IMR-90 (cell line): ENCODE measurements at regions not wholly inside any gene's neighbourhood (a gene's known extent, or its start where the extent isn't known, plus 50 kb on each side); places are given as distances from the start of the nearest gene placed in this dataset.

Source experiments
- ATAC-seq: fragments of 200-7000 bp; cut with Tn5 transposase; 2 replicates; pipeline ENCODE4 v1.9.1; 2020; ENCODE audit warnings: low read depth, mild to moderate bottlenecking, moderate library complexity
- BruUV-seq: library from RNA; stranded (reverse); fragments of 400-500 nt; replicated peaks from 2 replicates; lab custom pipeline; 2021; lab: Mats Ljungman, UMichigan
- CTCF ChIA-PET: fragments of 300-600 bp; formaldehyde crosslinking; extraction: SDS; loops from one replicate; lab custom pipeline; 2021; ENCODE audit warnings: antibody characterized with exemption; lab: Yijun Ruan, JAX
- POLR2A ChIA-PET: fragments of 300-600 bp; sonication (Branson Sonifier 250); formaldehyde crosslinking; loops from one replicate; lab custom pipeline; 2022; ENCODE audit warnings: antibody characterized with exemption; ENCODE audit not compliant: unreplicated experiment; lab: Charles Lee
- DNase-seq: peaks from one replicate; pipeline ENCODE4 v3.0.0; 2013
- H2AFZ ChIP-seq: replicated peaks from 2 replicates; pipeline ENCODE3; 2013; ENCODE audit warnings: low read length, mild to moderate bottlenecking; ENCODE audit not compliant: poor library complexity
- H2AK5ac ChIP-seq: 2 replicates; pipeline ENCODE4 v1.6.1; 2013; ENCODE audit warnings: low read depth, low read length, inconsistent platforms
- H2AK9ac ChIP-seq: replicated peaks from 2 replicates; pipeline ENCODE3; 2013; ENCODE audit warnings: mild to moderate bottlenecking, low read depth, low read length, moderate library complexity; ENCODE audit not compliant: poor library complexity
- H2BK120ac ChIP-seq: 2 replicates; pipeline ENCODE4 v1.6.1; 2013; ENCODE audit warnings: low read depth, low read length, inconsistent platforms
- H2BK15ac ChIP-seq: 3 replicates; pipeline ENCODE4 v1.6.1; 2013; ENCODE audit warnings: low read depth, low read length, inconsistent platforms
- H2BK20ac ChIP-seq: 2 replicates; pipeline ENCODE4 v1.6.1; 2013; ENCODE audit warnings: low read depth, mild to moderate bottlenecking, inconsistent platforms, low read length, moderate library complexity
- H2BK5ac ChIP-seq: 2 replicates; pipeline ENCODE4 v1.6.1; 2013; ENCODE audit warnings: mild to moderate bottlenecking, low read depth, low read length, inconsistent platforms; ENCODE audit not compliant: poor library complexity, severe bottlenecking
- H3K14ac ChIP-seq: replicated peaks from 2 replicates; pipeline ENCODE4 v1.6.1; 2013; ENCODE audit warnings: low read depth, low read length, inconsistent platforms
- H3K18ac ChIP-seq: 2 replicates; pipeline ENCODE4 v1.6.1; 2013; ENCODE audit warnings: low read depth, low read length, control low read depth
- H3K23ac ChIP-seq: 2 replicates; pipeline ENCODE4 v1.6.1; 2013; ENCODE audit warnings: low read depth, low read length, inconsistent platforms
- H3K27ac ChIP-seq: 2 replicates; pipeline ENCODE4 v1.5.1; 2013; ENCODE audit warnings: mild to moderate bottlenecking, control low read depth, low read length; ENCODE audit not compliant: insufficient read depth
- H3K27me3 ChIP-seq: 2 replicates; pipeline ENCODE4 v1.6.1; 2013; ENCODE audit warnings: low read length; ENCODE audit not compliant: control insufficient read depth, insufficient read depth
- H3K36me3 ChIP-seq: 2 replicates; pipeline ENCODE4 v1.6.1; 2013; ENCODE audit warnings: low read length, mixed read lengths; ENCODE audit not compliant: control insufficient read depth, insufficient read depth
- H3K4ac ChIP-seq: 2 replicates; pipeline ENCODE4 v1.6.1; 2013; ENCODE audit warnings: low read depth, low read length, inconsistent platforms
- H3K4me1 ChIP-seq: 2 replicates; pipeline ENCODE4 v1.6.1; 2013; ENCODE audit warnings: low read length, mixed read lengths; ENCODE audit not compliant: control insufficient read depth, insufficient read depth
- H3K4me2 ChIP-seq: 2 replicates; pipeline ENCODE4 v1.6.1; 2013; ENCODE audit warnings: low read depth, mild to moderate bottlenecking, control low read depth, low read length, moderate library complexity
- H3K4me3 ChIP-seq: 2 replicates; pipeline ENCODE4 v1.5.1; 2013; ENCODE audit warnings: low read depth, mild to moderate bottlenecking, control low read depth, low read length, moderate library complexity; ENCODE audit not compliant: insufficient read depth
- H3K56ac ChIP-seq: 2 replicates; pipeline ENCODE4 v1.6.1; 2013; ENCODE audit warnings: low read length, inconsistent platforms; ENCODE audit not compliant: insufficient read depth; ENCODE audit errors: extremely low read depth
- H3K79me1 ChIP-seq, 2 experiments: 2 replicates each; pipeline ENCODE4 v1.6.1; 2013; ENCODE audit warnings: low read length in 2 of 2, inconsistent platforms in 1 of 2, low read depth in 1 of 2
- H3K9ac ChIP-seq: 2 replicates; pipeline ENCODE4 v1.6.1; 2013; ENCODE audit warnings: low read depth, low read length, control low read depth
- H3K9me1 ChIP-seq: 2 replicates; pipeline ENCODE4 v1.6.1; 2013; ENCODE audit warnings: low read length, inconsistent platforms; ENCODE audit not compliant: insufficient read depth
- H3K9me3 ChIP-seq: 2 replicates; pipeline ENCODE4 v1.6.1; 2013; ENCODE audit warnings: low read length; ENCODE audit not compliant: control insufficient read depth, insufficient read depth
- H4K20me1 ChIP-seq: 2 replicates; pipeline ENCODE4 v1.6.1; 2013; ENCODE audit warnings: low read length, inconsistent platforms; ENCODE audit not compliant: insufficient read depth
- H4K5ac ChIP-seq: 2 replicates; pipeline ENCODE4 v1.6.1; 2013; ENCODE audit warnings: mild to moderate bottlenecking, low read depth, low read length, control low read depth
- H4K8ac ChIP-seq, 2 experiments: 2 replicates each; pipeline ENCODE4 v1.6.1; 2013; ENCODE audit warnings: low read depth in 2 of 2, low read length in 2 of 2, control low read depth in 1 of 2, inconsistent platforms in 1 of 2
- H4K91ac ChIP-seq: 2 replicates; pipeline ENCODE4 v1.6.1; 2013; ENCODE audit warnings: low read depth, low read length, inconsistent platforms; ENCODE audit not compliant: insufficient read depth
- BHLHE40 ChIP-seq: fragments of 150-350 bp; IDR thresholded peaks from 2 replicates; pipeline ENCODE4 v1.6.1; 2016; ENCODE audit warnings: mild to moderate bottlenecking, low read depth, low read length
- RAD21 ChIP-seq: IDR thresholded peaks from 2 replicates; pipeline ENCODE4 v1.6.1; 2012; ENCODE audit warnings: low read length, improper control_type of control experiment
- WGBS, 2 experiments: methylation state at CpG; one replicate each; pipeline versions ENCODE4 v1.1.5 to v1.1.7; 2013; ENCODE audit warnings: missing lambda C conversion rate in 2 of 2; ENCODE audit not compliant: insufficient read length in 1 of 2; ENCODE audit errors: extremely low coverage in 2 of 2; 5-methylcytosine and 5-hydroxymethylcytosine counted together
- dilution Hi-C: fragments of 300-500 bp; cut with HindIII; formaldehyde crosslinking; loops from one replicate; pipeline ENCODE4 v1.14.3; 2018; ENCODE audit warnings: low sequenced_read_pairs; ENCODE audit not compliant: unreplicated experiment
- in situ Hi-C: fragments of 300-500 bp; cut with MboI; formaldehyde crosslinking; loops from 3 replicates; pipeline ENCODE4 v1.14.3; 2019; ENCODE audit warnings: low sequenced_read_pairs, inconsistent platforms, mixed read lengths
- intact Hi-C: fragments of 100-400 bp; cut with micrococcal nuclease; formaldehyde crosslinking; loops from 2 replicates; pipeline ENCODE4 v1.10.0; 2022
- TF ChIP-seq, protein P1 (sequence below): conservative IDR thresholded peaks from 2 replicates; pipeline ENCODE4 v1.5.1; 2012; ENCODE audit warnings: mild to moderate bottlenecking, low read depth, low read length, improper control_type of control experiment

DNA sequence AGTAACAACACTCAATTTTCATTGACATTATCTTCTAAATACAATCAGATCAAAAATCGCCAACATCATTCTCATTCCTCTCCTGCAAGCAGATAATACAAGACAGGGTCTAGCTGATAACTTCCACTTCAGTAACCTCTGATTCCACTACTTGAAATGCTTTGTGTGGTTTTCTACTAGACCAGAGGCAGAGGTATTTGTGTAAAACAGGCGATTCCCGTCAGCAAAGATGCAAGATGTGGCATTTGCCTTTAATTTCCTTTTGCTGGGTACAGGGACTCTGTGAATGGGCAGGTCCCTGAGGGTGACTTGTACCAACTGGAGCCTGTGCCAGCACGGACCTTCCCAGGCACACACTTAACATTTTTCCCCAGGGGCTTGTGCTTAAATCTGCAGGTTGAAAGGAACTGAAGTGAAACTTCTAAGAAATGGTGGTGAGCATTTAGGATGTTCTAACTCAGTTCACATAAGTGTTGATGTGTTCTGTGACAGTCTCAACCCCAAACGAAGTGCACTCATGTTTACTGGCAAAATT lies 625.5 kb upstream of the WWC1 start:
- no peak for DNase-seq
- dilution Hi-C loops = no loop called here

More for the DNA sequence above, 625.5 kb upstream of the WWC1 start:
- H4K20me1 ChIP-seq = no peaks in the 10 kb centered on the region
- H3K4me2 ChIP-seq = no peak overlapping the region
- no peak overlapping the region for H2BK15ac ChIP-seq
- BruUV-seq = no TSS peak
- intact Hi-C loops = no loop called here
- WGBS, 2 experiments = no CpG with 5 or more reads among the region's 5 CpGs
- H3K9me3 ChIP-seq = no peaks in the 10 kb centered on the region
- no peaks in the 10 kb centered on the region for H3K9me1 ChIP-seq
- no peak overlapping the region for H4K91ac ChIP-seq
- POLR2A ChIA-PET = no interaction called here
- no peak overlapping the region for H2AK5ac ChIP-seq
- no peak overlapping the region for H3K4me3 ChIP-seq
- in situ Hi-C loops = no loop called here
- peak overlapping the region; percentile 9 for H2AFZ ChIP-seq
- H4K8ac ChIP-seq = no peak overlapping the region
- H3K4ac ChIP-seq = no peak overlapping the region; the same call in 1 of the 2 replicates
- peak overlapping the region; percentile 45; the same call in 1 of the 2 replicates for H4K5ac ChIP-seq
- H3K18ac ChIP-seq = no peak overlapping the region
- no peak overlapping the region for H3K27ac ChIP-seq
- no peaks in the 10 kb centered on the region for H3K36me3 ChIP-seq
- H2BK5ac ChIP-seq = no peak overlapping the region
- CTCF ChIA-PET = interaction anchor here (0.6 kb wide), 1 partner anchor 57 kb away, joined by 3 read pairs; no protein-coding TSS in a partner anchor
- H2BK20ac ChIP-seq = no peak overlapping the region
- no peak overlapping the region for H3K56ac ChIP-seq
- no peaks in the 10 kb centered on the region for H3K79me1 ChIP-seq
- H3K23ac ChIP-seq = no peak overlapping the region
- no peak for TF ChIP-seq BHLHE40
- TF ChIP-seq, protein P1, sequence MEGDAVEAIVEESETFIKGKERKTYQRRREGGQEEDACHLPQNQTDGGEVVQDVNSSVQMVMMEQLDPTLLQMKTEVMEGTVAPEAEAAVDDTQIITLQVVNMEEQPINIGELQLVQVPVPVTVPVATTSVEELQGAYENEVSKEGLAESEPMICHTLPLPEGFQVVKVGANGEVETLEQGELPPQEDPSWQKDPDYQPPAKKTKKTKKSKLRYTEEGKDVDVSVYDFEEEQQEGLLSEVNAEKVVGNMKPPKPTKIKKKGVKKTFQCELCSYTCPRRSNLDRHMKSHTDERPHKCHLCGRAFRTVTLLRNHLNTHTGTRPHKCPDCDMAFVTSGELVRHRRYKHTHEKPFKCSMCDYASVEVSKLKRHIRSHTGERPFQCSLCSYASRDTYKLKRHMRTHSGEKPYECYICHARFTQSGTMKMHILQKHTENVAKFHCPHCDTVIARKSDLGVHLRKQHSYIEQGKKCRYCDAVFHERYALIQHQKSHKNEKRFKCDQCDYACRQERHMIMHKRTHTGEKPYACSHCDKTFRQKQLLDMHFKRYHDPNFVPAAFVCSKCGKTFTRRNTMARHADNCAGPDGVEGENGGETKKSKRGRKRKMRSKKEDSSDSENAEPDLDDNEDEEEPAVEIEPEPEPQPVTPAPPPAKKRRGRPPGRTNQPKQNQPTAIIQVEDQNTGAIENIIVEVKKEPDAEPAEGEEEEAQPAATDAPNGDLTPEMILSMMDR = no peak
- no peak for TF ChIP-seq RAD21
- no peak for ATAC-seq
- no peak overlapping the region for H3K14ac ChIP-seq
- H3K4me1 ChIP-seq = peaks cover 2% of the 10 kb centered on the region; the same call in 1 of the 2 replicates
- H2BK120ac ChIP-seq = no peak overlapping the region; the same call in 1 of the 2 replicates
- H2AK9ac ChIP-seq = no peak overlapping the region
- H3K27me3 ChIP-seq = no peaks in the 10 kb centered on the region
- no peak overlapping the region for H3K9ac ChIP-seq
